Neutrophil (primary cell): ENCODE measurements at regions not wholly inside any gene's neighbourhood (a gene's known extent, or its start where the extent isn't known, plus 50 kb on each side); places are given as distances from the start of the nearest gene placed in this dataset.

Source experiments
- H3K27ac ChIP-seq: fragments of 200-600 bp; sonication (generic); 2 replicates; pipeline ENCODE4 v1.5.1; 2016; ENCODE audit warnings: mild to moderate bottlenecking, moderate library complexity
- H3K27me3 ChIP-seq: fragments of 200-600 bp; sonication (generic); 2 replicates; pipeline ENCODE4 v1.6.0; 2016; ENCODE audit warnings: mild to moderate bottlenecking
- H3K36me3 ChIP-seq: fragments of 200-600 bp; sonication (generic); 2 replicates; pipeline ENCODE4 v1.5.1; 2017
- H3K4me1 ChIP-seq, 2 experiments: fragments of 200-600 bp in 1 of 2; sonication (generic) in 1 of 2; 1 replicate in 1 of 2; 2 replicates in 1 of 2; pipeline versions ENCODE4 v1.5.1 to v1.6.1; 2013 to 2016; ENCODE audit warnings: low read depth in 1 of 2, low read length in 1 of 2, mild to moderate bottlenecking in 1 of 2, moderate library complexity in 1 of 2; ENCODE audit not compliant: control insufficient read depth in 1 of 2, insufficient read depth in 1 of 2
- H3K4me3 ChIP-seq, 2 experiments: fragments of 200-600 bp in 1 of 2; sonication (generic) in 1 of 2; 1 replicate in 1 of 2; 2 replicates in 1 of 2; pipeline ENCODE4 v1.5.1; 2013 to 2016; ENCODE audit warnings: low read depth in 1 of 2, low read length in 1 of 2, mild to moderate bottlenecking in 1 of 2, moderate library complexity in 1 of 2
- H3K9me3 ChIP-seq: fragments of 200-600 bp; sonication (generic); 2 replicates; pipeline ENCODE4 v1.5.1; 2016
- TF ChIP-seq, protein P1 (sequence below): fragments of 200-600 bp; sonication (generic); IDR thresholded peaks from 2 replicates; pipeline ENCODE4 v1.5.1; 2016; ENCODE audit warnings: antibody characterized with exemption

DNA sequence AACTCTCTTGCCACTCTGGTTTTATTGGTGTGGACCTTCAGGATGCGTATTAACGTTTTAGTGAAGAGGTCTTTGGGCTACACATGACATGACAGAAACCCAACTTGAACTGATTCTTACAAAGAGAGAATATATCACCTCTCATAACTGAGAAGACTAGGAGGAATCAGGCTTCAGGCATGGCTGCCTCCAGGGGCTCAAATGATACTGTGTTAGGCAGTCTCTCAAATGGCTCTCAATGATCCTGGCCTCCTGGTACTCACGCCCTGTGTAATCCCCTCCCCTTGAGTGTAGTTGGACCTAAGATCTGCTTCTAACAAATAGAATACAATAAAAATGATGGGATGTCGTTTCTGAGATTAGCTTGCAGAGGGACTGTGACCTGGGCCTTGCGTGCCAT lies 58.5 kb upstream of the SYPL1 start:
- Histone ChIP-seq H3K36me3 (no peaks in the 10 kb centered on the region), H3K4me3 (no peak overlapping the region), H3K4me1 (peaks cover 0 to 8% of the 10 kb centered on the region in 2 experiments), H3K9me3 (no peaks in the 10 kb centered on the region), H3K27ac (no peak overlapping the region), H3K27me3 (peaks cover 20% of the 10 kb centered on the region)
- TF ChIP-seq, protein P1, sequence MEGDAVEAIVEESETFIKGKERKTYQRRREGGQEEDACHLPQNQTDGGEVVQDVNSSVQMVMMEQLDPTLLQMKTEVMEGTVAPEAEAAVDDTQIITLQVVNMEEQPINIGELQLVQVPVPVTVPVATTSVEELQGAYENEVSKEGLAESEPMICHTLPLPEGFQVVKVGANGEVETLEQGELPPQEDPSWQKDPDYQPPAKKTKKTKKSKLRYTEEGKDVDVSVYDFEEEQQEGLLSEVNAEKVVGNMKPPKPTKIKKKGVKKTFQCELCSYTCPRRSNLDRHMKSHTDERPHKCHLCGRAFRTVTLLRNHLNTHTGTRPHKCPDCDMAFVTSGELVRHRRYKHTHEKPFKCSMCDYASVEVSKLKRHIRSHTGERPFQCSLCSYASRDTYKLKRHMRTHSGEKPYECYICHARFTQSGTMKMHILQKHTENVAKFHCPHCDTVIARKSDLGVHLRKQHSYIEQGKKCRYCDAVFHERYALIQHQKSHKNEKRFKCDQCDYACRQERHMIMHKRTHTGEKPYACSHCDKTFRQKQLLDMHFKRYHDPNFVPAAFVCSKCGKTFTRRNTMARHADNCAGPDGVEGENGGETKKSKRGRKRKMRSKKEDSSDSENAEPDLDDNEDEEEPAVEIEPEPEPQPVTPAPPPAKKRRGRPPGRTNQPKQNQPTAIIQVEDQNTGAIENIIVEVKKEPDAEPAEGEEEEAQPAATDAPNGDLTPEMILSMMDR = no peak

DNA sequence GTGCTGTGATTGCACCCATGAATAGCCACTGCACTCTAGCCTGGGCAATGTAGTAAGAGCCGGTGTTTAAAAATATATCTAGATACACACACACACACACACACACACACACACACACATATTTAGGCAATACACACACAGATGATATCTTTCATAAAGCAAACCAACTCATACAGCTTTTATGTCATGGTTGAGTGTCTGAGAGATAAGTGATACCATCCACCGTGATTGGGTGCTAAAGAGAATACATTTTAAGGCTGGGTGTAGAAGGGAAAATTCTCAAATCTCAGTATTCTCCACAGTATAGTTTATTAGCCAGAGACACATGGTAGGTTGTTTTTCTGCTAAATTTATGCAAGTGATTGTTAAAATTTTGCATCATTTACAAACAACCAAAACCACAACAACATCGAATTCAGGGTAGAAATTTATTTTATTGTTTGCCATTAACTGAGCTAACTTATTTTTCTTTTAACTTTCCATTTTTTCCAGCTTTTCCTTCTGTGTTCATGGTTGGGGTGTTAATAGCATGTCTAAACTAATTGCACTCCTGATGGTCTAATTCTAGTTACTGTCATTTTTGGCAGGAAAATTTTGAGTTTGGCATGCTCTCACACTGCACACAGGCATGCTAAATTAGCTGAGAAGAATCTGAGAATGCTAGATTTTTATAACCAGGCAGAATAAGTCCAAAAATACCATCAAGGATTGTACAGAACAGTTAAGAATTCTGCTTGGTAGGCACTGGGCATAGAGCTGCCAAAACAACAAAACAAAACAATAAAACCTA lies 57.9 kb upstream of the SYPL1 start:
- Histone ChIP-seq H3K27ac (no peak overlapping the region), H3K27me3 (peaks cover 20% of the 10 kb centered on the region), H3K9me3 (no peaks in the 10 kb centered on the region), H3K4me1 (peaks cover 0 to 8% of the 10 kb centered on the region in 2 experiments), H3K36me3 (no peaks in the 10 kb centered on the region), H3K4me3 (no peak overlapping the region)
- TF ChIP-seq, protein P1 = no peak

DNA sequence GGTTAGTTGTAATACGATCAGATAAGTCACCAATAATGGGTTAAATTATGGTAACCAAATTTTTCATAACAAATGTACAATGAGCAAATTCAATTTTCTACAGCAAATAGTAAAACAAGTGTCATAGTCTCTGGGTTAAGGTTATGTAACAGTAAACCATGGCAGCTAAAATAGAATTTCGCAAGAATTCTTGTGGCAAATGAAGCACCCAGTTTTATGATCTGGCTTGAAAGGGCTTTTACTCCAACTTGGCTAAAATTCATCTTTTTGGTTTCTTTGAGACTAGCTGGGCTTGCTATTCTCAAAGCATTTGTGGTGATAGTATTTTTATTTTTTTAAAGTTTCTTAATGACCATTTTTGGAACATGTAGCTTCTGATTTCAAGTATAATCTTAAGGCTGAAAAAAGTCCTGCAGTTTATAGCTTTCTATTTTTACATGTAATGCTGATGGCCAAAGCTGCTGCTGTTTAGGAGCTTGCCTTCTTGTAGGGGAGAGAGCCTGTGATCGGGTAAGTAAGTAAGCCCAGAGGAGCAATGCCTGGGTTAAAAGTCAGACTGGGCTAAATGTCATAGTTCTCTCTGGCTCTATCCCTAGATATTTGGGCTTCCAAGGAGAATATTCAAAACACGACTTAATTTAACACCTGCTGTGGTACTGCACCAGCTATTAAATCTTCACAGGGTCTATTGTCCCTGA lies 55.5 kb upstream of the SYPL1 start:
- no peak overlapping the region for H3K27ac ChIP-seq
- H3K4me3 ChIP-seq = no peak overlapping the region
- H3K4me1 ChIP-seq = peaks cover 0 to 8% of the 10 kb centered on the region in 2 experiments
- H3K9me3 ChIP-seq = no peaks in the 10 kb centered on the region
- H3K27me3 ChIP-seq = peaks cover 19% of the 10 kb centered on the region
- no peaks in the 10 kb centered on the region for H3K36me3 ChIP-seq
- TF ChIP-seq, protein P1 = no peak

DNA sequence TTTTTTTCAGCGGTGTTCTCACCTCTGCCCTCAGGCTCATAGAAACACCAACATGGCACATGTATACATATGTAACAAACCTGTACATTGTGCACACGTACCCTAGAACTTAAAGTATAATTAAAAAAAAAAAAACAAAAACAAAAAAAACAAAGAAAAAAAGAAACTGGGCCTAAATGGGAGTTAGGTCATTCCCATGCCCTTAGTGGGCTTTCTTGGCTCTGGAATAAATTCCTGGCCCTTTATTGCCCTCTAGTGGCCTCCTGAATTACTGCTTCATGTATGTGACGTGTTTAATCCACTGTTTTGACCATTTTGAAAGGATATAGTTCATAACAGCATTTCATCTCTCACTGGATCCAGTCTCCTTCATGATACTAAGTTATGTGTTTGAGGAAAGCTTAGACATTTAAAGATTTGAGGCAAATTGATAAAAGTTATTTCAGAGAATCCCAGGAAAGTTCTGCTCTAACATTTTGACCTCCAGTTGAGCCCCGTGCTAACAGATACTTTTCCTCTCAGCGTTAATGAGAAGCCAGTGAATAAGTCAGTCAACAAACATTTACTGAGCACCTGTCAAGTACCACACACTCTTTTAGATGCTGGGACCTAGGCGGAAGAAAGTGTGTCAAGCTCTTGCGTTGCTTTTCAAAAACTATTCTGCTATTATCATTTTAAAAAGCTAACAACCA lies 54.7 kb upstream of the SYPL1 start:
- Histone ChIP-seq H3K4me3 (no peak overlapping the region), H3K9me3 (no peaks in the 10 kb centered on the region), H3K27ac (no peak overlapping the region), H3K27me3 (peaks cover 25% of the 10 kb centered on the region), H3K4me1 (peaks cover 0 to 8% of the 10 kb centered on the region in 2 experiments), H3K36me3 (no peaks in the 10 kb centered on the region)
- TF ChIP-seq, protein P1 = peak; percentile 67

DNA sequence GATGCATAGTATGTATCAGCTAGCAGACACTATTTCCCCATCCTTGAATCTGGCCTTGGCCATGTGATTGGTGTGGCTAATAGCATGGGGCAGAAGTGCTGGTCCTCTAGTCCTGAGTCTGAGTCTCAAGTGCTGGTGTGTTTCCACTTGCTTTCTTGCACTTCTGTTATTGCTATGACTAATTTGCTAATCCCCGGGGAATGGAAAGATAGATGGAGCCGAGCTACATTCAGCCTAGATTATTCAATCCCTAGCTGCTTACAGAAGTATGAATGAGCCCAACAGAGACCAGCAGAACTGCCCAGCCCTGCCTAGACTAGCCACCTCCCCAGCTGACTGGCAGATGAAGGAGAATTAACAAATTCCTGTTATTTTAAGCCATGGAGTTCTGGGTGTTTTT lies 53.2 kb upstream of the SYPL1 start:
- H3K36me3 ChIP-seq = no peaks in the 10 kb centered on the region
- H3K27me3 ChIP-seq = peaks cover 39% of the 10 kb centered on the region
- no peaks in the 10 kb centered on the region for H3K9me3 ChIP-seq
- peaks cover 0 to 8% of the 10 kb centered on the region in 2 experiments for H3K4me1 ChIP-seq
- H3K27ac ChIP-seq = no peak overlapping the region
- H3K4me3 ChIP-seq = no peak overlapping the region
- TF ChIP-seq, protein P1 = no peak
